Tongue (tissue), 1 donor: ENCODE measurements at regions not wholly inside any gene's neighbourhood (a gene's known extent, or its start where the extent isn't known, plus 50 kb on each side); places are given as distances from the start of the nearest gene placed in this dataset.
A peak's percentile ranks its signal among the peaks of the same experiment; 100 is the strongest.
"Not testable (repeated sequence)": the region's sequence is repeated elsewhere in the genome, so short reads cannot be mapped to it uniquely, and the experiment has no call there.

Source experiments
- DNase-seq: peaks from one replicate; pipeline ENCODE4 v3.0.0-alpha.2; 2015

GRCh38 chr6:27582928-27583725 is 110.2 kb upstream of the ZNF184 start:
- peak; percentile 69 for DNase-seq

- DNase-seq = no peak
Measured at GRCh38 chr6:27579973-27580372, 107.1 kb upstream of the ZNF184 start.

GRCh38 chr6:27577922-27578321 is 105.0 kb upstream of the ZNF184 start:
- no peak for DNase-seq

DNA sequence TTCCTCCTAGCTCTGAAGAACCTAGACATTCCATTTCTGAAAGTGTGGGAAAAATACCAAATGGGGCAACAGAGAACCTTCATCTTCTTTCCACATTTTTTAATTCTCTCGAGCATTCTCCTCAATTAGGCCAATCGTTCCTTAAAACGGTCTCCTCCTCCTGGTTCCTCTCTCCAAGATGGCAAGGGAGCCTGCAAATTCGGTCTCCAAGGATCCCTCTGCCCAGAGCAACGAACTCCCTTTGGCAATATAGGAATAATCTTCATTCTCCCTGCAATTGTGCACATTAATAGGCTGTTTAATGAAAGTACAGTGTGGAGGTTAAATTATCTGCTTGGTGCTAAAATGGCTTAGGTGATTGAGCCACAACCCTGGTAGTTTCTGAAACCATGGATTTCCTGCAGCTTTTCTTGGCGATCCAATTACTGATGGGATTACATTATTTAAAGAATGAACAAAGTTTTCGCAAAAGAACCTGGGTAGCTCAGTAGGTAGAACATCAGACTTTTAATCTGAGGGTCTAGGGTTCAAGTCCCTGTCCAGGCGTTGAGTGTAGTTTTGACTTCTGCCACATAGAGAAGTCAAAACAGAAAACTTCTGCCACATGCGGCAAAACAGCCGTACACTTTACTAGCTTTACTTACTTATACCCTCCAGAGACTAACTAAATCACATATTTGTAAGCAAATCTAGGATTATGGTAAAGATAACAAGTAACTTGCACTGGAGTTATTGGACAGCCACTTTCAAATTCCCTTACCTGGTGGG is 102.9 kb upstream of the ZNF184 start:
- DNase-seq = no peak

- no peak for DNase-seq
Measured at GRCh38 chr6:27568226-27568897, 95.5 kb upstream of the ZNF184 start.

DNA sequence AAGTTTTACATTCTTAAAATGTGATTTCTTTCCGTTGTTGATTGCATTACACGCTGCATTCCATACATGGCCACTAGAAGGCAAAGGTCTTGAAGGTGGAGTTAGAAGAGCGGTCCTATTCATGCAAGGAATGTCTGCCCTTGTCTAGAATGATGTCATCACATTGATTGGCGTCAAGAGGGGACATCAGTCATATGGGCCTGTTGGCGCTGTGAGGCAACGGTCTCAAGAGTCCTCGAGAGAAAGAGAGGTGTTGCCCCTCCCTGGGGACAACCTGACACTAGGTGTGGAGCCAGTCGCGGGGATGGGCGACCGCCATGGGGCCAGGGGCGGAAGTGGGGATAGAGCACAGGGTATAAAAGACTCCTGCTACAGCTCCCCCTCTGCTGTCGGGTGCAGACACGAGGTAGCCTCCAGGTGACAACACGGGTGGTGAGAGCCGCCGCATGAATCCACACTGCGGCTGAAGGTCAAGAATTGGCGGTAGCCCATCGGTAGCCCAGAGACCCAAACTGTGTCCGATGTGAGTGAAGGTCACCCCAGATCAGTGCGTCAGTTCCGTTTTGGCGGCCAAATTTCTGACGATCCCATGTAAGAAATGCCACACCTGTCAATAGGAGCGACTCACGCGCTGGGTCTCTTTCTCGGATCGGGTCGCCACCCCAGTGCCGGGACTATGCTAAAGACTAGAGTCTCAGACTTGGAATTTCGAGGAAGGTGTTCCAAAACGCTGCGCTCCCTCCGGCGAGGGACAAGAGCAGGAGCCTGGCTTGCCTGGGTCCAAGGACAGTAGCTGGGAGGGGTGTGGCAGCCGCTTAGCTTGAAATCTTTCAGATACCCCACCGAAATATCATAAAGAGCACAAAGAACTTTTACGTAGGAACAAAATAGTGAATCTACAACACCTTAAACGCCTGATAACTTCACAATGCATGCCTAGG is 93.2 kb upstream of the ZNF184 start:
- DNase-seq = no peak

GRCh38 chr6:27562027-27562410 is 89.1 kb upstream of the ZNF184 start:
- no peak for DNase-seq

GRCh38 chr6:27558028-27558724 is 85.3 kb upstream of the ZNF184 start:
- DNase-seq = no peak

- no peak for DNase-seq
Measured at GRCh38 chr6:27556406-27556805, 83.5 kb upstream of the ZNF184 start.

DNA sequence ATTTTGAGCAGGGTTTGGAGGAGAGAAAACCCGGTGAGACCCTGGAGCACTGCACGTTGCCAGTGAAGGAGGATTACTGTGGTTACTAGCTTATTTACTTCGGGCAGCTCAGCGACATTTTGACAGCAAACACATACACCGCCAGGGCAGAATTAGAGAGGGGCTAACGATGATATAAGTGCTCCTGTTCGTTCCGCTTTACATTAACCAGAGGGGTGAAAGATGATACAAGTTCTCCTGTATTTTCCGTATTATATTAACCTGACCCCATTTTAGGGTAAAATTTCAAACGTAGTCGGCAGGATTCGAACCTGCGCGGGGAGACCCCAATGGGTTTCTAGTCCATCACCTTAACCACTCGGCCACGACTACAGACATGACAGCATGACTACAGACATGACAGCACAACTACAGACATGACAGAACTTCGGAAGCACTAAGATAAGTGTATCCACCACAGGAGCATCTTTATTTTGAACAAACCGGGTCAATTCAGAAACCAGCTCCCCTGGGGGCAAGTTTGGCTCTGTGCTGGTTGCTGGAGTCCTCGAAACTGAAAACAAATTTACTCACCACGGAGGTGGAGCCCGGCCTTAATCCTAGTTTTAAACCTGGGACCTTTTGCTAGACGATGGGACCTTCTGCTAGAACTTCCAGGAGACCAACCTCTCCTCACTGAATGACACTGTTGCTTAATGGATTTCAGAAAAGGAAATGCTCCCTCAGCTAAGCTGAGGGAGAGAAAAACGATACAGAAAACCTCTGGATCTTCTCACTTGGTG is 80.4 kb upstream of the ZNF184 start:
- no peak for DNase-seq

DNA sequence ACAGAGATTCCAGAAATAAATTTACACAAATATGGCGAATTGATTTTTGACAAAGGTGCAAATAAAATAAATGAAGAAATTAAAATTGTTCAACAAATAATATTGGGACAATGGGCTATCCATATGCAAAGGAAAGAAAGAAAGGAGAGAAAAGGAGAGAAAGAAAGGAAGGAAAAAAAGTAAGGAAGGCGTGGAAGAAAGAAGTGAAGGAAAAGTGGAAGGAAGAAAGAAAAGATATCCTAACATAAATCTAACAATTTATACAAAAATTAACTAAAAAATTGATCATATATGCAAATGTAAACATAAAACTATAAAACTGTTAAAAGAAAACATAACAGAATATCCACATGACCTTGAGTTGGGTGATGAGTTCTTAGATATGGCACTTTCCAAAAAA is 78.7 kb upstream of the ZNF184 start:
- no peak for DNase-seq

DNA sequence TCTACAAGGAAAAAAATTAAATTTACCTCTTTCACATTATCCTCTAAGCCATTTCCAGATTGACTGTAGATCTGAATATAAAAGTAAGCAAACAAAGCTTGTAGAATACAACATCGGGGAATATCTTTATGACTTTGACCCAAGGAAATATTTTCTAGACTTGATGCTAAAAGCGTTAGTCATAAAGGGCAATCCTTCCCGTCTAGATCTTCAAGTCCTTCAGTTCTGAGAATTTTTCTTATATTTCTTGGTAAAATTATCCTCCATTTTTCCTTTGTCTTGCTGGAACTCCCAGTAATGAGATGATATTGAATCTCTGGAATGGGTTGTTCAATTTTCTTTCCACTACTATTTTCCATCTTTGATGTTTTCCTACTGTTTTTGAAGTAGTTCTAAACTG is 77.8 kb upstream of the ZNF184 start:
- no peak for DNase-seq

- DNase-seq = not testable (repeated sequence)
Measured at GRCh38 chr6:27549241-27549598, 76.3 kb upstream of the ZNF184 start.

DNA sequence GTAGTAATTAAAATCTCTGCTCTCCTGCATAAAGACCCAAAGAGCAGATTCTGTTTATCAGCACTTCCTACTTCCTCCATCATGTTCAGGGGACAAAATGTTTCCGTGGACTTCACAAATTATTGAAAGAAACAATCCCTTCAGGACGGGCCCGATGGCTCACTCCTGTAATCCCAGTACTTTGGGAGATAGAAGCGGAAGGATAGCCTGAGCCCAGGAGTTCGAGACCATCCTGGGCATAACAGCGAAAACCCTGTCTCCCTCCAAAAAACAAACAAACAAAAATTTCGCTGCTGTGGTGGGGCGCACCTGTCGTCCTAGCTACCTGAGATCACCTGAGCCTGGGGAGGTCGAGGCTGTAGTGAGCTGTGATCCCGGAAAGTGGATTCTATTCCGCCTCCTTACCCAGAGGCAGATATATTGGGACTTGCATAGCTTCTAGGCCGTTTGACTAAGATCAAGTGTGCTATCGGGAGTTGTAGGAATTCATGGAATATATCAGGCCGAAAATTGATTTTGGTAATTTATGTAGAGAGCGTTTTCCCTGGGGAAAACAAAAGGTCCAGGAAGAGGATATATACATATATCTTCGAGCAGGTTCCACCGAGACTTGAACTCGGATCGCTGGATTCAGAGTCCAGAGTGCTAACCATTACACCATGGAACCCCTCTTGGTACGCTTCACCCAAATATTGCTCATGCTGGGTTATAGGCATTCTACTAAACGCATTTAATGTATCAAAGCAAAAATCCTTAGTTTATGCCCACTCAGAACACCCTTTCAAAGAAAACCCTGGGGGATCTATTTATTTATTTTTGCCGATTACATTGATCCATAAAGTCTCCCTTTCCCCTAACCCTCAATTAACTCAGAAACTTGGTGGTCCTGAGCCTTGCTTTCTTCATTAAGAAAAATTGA is 74.5 kb upstream of the ZNF184 start:
- peak; percentile 45 for DNase-seq

- DNase-seq = no peak
Measured at GRCh38 chr6:27546522-27546921, 73.6 kb upstream of the ZNF184 start.

DNA sequence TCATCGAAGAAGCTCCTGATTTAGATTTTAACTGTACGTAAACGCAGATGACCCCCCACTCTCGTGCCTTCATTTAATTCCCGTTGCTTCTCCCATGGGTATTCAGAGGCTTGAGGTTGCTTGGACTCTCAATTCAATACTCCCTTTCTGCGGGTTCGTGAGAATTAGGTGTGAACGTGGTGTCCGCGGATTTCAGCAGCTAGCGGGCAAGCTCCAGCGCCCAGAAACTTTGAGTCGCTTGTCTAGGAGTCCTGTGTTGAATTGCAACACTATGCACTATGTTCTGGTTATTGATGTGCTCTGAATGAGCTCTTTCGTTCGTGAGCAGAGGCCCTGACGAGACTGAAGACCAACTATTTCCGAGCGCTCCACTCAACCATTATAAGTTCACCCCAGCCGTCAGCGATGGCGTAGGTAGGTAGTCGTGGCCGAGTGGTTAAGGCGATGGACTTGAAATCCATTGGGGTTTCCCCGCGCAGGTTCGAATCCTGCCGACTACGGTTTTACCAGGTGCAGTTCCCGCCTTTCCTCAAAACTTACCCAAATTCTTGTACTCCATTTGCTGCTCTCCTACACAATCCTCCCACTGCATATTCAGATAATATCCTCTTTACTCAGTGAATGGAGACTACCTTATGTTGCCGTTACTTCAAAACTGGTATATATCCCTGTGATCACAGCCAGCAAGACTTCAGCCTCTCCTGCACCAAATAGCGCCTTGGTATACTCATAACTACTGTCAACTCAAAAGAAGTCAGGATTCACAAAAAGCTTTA is 72.6 kb upstream of the ZNF184 start:
- peak; percentile 26 for DNase-seq

DNA sequence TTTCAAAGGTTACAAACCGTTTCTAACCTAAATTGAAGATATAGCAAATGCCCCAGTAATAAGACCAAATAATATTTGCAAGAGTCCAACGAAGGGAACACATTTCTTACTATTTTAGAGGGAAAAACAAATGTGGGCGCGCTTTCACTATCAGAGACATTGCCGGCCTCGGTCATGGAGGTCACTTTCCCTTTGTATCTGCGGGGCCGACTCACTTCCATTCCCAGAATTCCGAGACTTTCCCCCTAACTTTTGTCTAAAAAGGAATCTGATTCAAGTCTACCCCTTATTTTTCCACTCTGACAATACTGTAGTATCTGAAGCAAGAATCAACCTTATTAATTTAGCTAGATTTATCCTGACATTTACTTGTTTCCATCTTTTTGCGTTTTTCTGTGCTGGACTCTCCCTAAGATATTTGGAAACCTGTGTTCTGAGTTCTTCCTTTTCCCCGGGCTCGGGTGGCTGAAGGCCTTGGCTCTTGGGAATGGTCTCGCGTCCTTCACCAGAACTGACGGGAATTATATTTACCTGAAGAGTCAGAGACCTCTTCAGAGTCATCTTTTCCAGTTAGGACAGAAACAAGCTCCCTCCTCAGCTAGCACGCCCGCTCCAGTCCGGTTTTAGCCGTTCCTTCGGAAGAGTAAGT is 71.8 kb upstream of the ZNF184 start:
- DNase-seq = no peak

DNA sequence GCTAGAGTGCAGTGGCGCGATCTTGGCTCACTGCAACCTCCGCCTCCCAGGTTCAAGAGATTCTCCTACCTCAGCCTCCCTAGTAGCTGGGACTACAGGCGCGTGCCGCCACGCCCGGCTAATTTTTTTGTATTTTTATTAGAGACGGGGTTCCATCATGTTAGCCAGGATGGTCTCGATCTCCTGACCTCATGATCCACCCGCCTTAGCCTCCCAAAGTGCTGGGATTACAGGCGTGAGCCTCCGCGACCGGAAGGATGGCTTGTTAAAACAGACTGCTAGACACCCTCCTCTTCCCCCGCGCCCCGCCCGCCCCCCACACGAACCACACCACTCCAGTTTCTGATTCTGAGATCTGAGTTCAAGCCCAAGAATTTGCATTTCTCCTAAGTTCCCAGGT is 71.2 kb upstream of the ZNF184 start:
- DNase-seq = not testable (repeated sequence)
